NCI-H82 treated with DMSO at 0.1 percent for 48 hours (cell line): ENCODE measurements at regions not wholly inside any gene's neighbourhood (a gene's known extent, or its start where the extent isn't known, plus 50 kb on each side); places are given as distances from the start of the nearest gene placed in this dataset.
A peak's percentile ranks its signal among the peaks of the same experiment; 100 is the strongest.

Source experiments
- DNase-seq: peaks from one replicate; lab custom pipeline; 2025; ENCODE audit not compliant: unreplicated experiment; lab: John Stamatoyannopoulos, UW

GRCh38 chr10:70966646-70967553, 78.5 kb upstream of the PCBD1 start:
- DNase-seq: peak; percentile 89

GRCh38 chr10:70967591-70968587, 79.5 kb upstream of the PCBD1 start:
- peak; percentile 75 for DNase-seq

GRCh38 chr10:70969188-70969587, 80.8 kb upstream of the PCBD1 start:
- DNase-seq: no peak

GRCh38 chr10:70970830-70971229, 82.5 kb upstream of the PCBD1 start:
- no peak for DNase-seq

- no peak for DNase-seq
Measured at GRCh38 chr10:70973275-70973674, 84.9 kb upstream of the PCBD1 start.

- DNase-seq: no peak
Measured at GRCh38 chr10:70974351-70974901, 86.1 kb upstream of the PCBD1 start.

- DNase-seq: no peak
Measured at GRCh38 chr10:70974920-70975319, 86.6 kb upstream of the PCBD1 start.

GRCh38 chr10:70976063-70976695, 87.8 kb upstream of the PCBD1 start:
- no peak for DNase-seq

GRCh38 chr10:70977625-70978024, 89.3 kb upstream of the PCBD1 start:
- no peak for DNase-seq

GRCh38 chr10:70978181-70978580, 89.8 kb upstream of the PCBD1 start:
- no peak for DNase-seq

- no peak for DNase-seq
Measured at GRCh38 chr10:70978816-70979480, 90.6 kb upstream of the PCBD1 start.

- DNase-seq: no peak
Measured at GRCh38 chr10:70980687-70981086, 92.3 kb upstream of the PCBD1 start.

GRCh38 chr10:70981171-70981836, 92.9 kb upstream of the PCBD1 start:
- no peak for DNase-seq

- DNase-seq: no peak
Measured at GRCh38 chr10:70981936-70982335, 93.6 kb upstream of the PCBD1 start.

- no peak for DNase-seq
Measured at GRCh38 chr10:70982443-70982842, 94.1 kb upstream of the PCBD1 start.

GRCh38 chr10:70984986-70985722, 96.8 kb upstream of the PCBD1 start:
- DNase-seq: no peak

- peak; percentile 96 for DNase-seq
Measured at GRCh38 chr10:70985824-70986622, 97.7 kb upstream of the PCBD1 start.

- no peak for DNase-seq
Measured at GRCh38 chr10:70986623-70986950, 98.2 kb upstream of the PCBD1 start.
